Esophagus muscularis mucosa (tissue), 4 donors: ENCODE measurements at regions not wholly inside any gene's neighbourhood (a gene's known extent, or its start where the extent isn't known, plus 50 kb on each side); places are given as distances from the start of the nearest gene placed in this dataset.

ENCODE experiments used
- CTCF ChIP-seq, 3 experiments: fragments of 200-600 bp in 2 of 3; fragments of 450-650 bp in 1 of 3; sonication (generic) in 2 of 3; IDR thresholded peaks; one replicate each; pipeline ENCODE4 v1.5.1; 2017 to 2019; ENCODE audit warnings: antibody characterized with exemption in 3 of 3, mild to moderate bottlenecking in 2 of 3, moderate library complexity in 1 of 3
- EP300 ChIP-seq: sonication (generic); formaldehyde crosslinking; IDR thresholded peaks from one replicate; pipeline ENCODE4 v1.6.1; 2017; ENCODE audit warnings: antibody characterized with exemption
- POLR2AphosphoS5 ChIP-seq, 2 donors: sonication (generic); formaldehyde crosslinking; IDR thresholded peaks; one replicate each; pipeline ENCODE4 v1.6.1; 2017; ENCODE audit warnings: antibody characterized with exemption in 2 of 2

GRCh38 chr2:18402831-18403230 lies 157.6 kb downstream of the RDH14 start:
- TF ChIP-seq EP300 = no peak
- no peak for TF ChIP-seq CTCF (IDR thresholded peaks at IDR 0.05)
- TF ChIP-seq POLR2AphosphoS5 (IDR thresholded peaks at IDR 0.05) = no peak
